Mesendoderm (in vitro differentiated cells): ENCODE measurements at regions not wholly inside any gene's neighbourhood (a gene's known extent, or its start where the extent isn't known, plus 50 kb on each side); places are given as distances from the start of the nearest gene placed in this dataset.

Experiments used
- DNase-seq: peaks from one replicate; pipeline ENCODE4 v3.0.0; 2013
- H2AK5ac ChIP-seq: 2 replicates; pipeline ENCODE4 v1.6.1; 2013; ENCODE audit warnings: low read length, inconsistent platforms
- H2BK120ac ChIP-seq: 2 replicates; pipeline ENCODE4 v1.6.1; 2013; ENCODE audit warnings: low read depth, mild to moderate bottlenecking, low read length, moderate library complexity, mixed read lengths
- H2BK15ac ChIP-seq: replicated peaks from 2 replicates; pipeline ENCODE4 v1.6.1; 2013; ENCODE audit warnings: low read depth, mild to moderate bottlenecking, moderate library complexity
- H2BK5ac ChIP-seq: 2 replicates; pipeline ENCODE4 v1.6.1; 2013; ENCODE audit warnings: low read length, inconsistent platforms
- H3K18ac ChIP-seq: 2 replicates; pipeline ENCODE4 v1.6.1; 2013; ENCODE audit warnings: mild to moderate bottlenecking, low read length, mixed read lengths
- H3K23ac ChIP-seq: one replicate; pipeline ENCODE4 v1.6.1; 2013; ENCODE audit warnings: low read length
- H3K27ac ChIP-seq: 2 replicates; pipeline ENCODE4 v1.5.1; 2013; ENCODE audit warnings: low read depth, mild to moderate bottlenecking, inconsistent platforms, low read length, moderate library complexity
- H3K27me3 ChIP-seq: 2 replicates; pipeline ENCODE4 v1.6.1; 2013; ENCODE audit warnings: low read length, control low read depth, mild to moderate bottlenecking, inconsistent platforms; ENCODE audit not compliant: insufficient read depth, poor library complexity
- H3K36me3 ChIP-seq: 2 replicates; pipeline ENCODE4 v1.6.1; 2013; ENCODE audit warnings: low read length, inconsistent platforms; ENCODE audit not compliant: control insufficient read depth, insufficient read depth
- H3K4ac ChIP-seq: one replicate; pipeline ENCODE4 v1.6.1; 2013; ENCODE audit warnings: low read depth, mild to moderate bottlenecking, low read length, moderate library complexity
- H3K4me1 ChIP-seq: 2 replicates; pipeline ENCODE4 v1.6.1; 2013; ENCODE audit warnings: low read depth, low read length, inconsistent platforms; ENCODE audit not compliant: control insufficient read depth
- H3K4me2 ChIP-seq: 2 replicates; pipeline ENCODE4 v1.6.1; 2013; ENCODE audit warnings: low read length
- H3K4me3 ChIP-seq: 2 replicates; pipeline ENCODE4 v1.5.1; 2013; ENCODE audit warnings: mild to moderate bottlenecking, low read length
- H3K56ac ChIP-seq: one replicate; pipeline ENCODE4 v1.6.1; 2013; ENCODE audit warnings: low read length
- H3K79me1 ChIP-seq: 2 replicates; pipeline ENCODE4 v1.6.1; 2013; ENCODE audit warnings: low read length, inconsistent platforms
- H3K79me2 ChIP-seq: 2 replicates; pipeline ENCODE4 v1.6.1; 2013; ENCODE audit warnings: mild to moderate bottlenecking, low read length; ENCODE audit not compliant: control insufficient read depth, insufficient read depth
- H3K9ac ChIP-seq: 2 replicates; pipeline ENCODE4 v1.6.1; 2013; ENCODE audit warnings: low read length, inconsistent platforms
- H4K5ac ChIP-seq: one replicate; pipeline ENCODE4 v1.6.1; 2013; ENCODE audit warnings: low read length
- H4K8ac ChIP-seq: one replicate; pipeline ENCODE4 v1.6.1; 2013; ENCODE audit warnings: low read depth, mild to moderate bottlenecking, control low read depth, low read length, moderate library complexity
- WGBS: extraction: QIAGEN DNeasy Blood & Tissue Kit; methylation state at CpG from one replicate; pipeline ENCODE4 v1.1.7; 2013; ENCODE audit warnings: low lambda C conversion rate, missing lambda C conversion rate; ENCODE audit not compliant: insufficient coverage; ENCODE audit errors: extremely low coverage; 5-methylcytosine and 5-hydroxymethylcytosine counted together

DNA sequence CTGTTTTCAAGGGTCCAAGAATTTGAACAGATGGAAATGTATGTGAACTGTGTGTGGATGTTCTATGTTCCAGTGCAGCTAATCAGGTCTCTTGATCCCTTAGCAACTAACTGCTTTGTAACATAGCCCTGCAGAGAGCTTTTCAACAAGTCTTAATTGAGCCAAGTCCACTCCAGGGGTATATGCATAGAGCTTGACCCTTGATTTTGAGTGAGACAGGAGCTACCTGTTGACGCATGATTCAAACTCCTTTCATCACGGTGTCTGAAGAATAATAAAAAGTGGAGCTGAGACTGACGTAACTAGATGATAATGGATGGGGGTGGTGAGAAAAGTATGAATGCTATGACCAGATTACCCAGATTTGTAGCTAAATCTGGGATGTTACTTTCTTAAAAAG lies 93.3 kb upstream of the CCDC54 start:
- Histone ChIP-seq H3K79me2 (no peaks in the 10 kb centered on the region), H2BK15ac (no peak overlapping the region), H3K4me3 (no peak overlapping the region), H2BK5ac (no peak overlapping the region), H3K27me3 (no peaks in the 10 kb centered on the region), H3K4me1 (peaks cover 15% of the 10 kb centered on the region), H2AK5ac (no peak overlapping the region), H3K4me2 (no peak overlapping the region), H3K9ac (no peak overlapping the region), H3K4ac (no peak overlapping the region), H4K5ac (no peak overlapping the region), H3K79me1 (no peaks in the 10 kb centered on the region), H3K36me3 (no peaks in the 10 kb centered on the region), H3K27ac (no peak overlapping the region), H3K56ac (peak overlapping the region; percentile 35), H2BK120ac (no peak overlapping the region), H3K23ac (no peak overlapping the region), H4K8ac (no peak overlapping the region), H3K18ac (peak overlapping the region; percentile 30)
- no CpG with 5 or more reads among the region's 3 CpGs for whole genome bisulfite sequencing
- peak; percentile 65 for DNase-seq

DNA sequence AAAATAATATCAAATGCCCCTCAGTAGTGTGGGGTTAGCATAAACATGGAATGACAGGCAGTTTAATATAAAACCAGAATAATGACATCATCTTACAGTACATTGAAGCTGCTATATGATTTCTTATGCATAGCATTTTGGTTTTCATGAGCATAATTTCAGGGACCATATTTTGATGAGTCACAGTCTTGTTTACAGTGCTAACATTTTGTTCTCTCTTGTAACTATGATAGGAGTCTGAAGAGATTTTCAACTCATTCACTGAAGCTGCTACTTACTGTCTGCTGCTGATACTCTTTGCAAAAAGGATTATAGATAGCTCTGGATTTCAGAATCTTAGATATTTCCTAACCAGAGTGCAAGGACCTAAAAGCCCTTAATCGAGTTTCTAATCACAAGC lies 92.6 kb upstream of the CCDC54 start:
- no CpG with 5 or more reads among the region's 1 CpG for WGBS
- no peak overlapping the region for H3K9ac ChIP-seq
- H3K4me1 ChIP-seq, result peaks cover 15% of the 10 kb centered on the region
- H4K8ac ChIP-seq, result no peak overlapping the region
- H2BK5ac ChIP-seq, result peak overlapping the region; percentile 58
- DNase-seq, result peak; percentile 63
- H3K4me3 ChIP-seq, result no peak overlapping the region
- no peak overlapping the region for H3K23ac ChIP-seq
- H3K79me1 ChIP-seq, result no peaks in the 10 kb centered on the region
- H3K4me2 ChIP-seq, result no peak overlapping the region
- H2BK15ac ChIP-seq, result no peak overlapping the region
- peak overlapping the region; percentile 41 for H4K5ac ChIP-seq
- H3K36me3 ChIP-seq, result no peaks in the 10 kb centered on the region
- H3K27me3 ChIP-seq, result no peaks in the 10 kb centered on the region
- H3K79me2 ChIP-seq, result no peaks in the 10 kb centered on the region
- peak overlapping the region; percentile 40 for H3K27ac ChIP-seq
- H3K56ac ChIP-seq, result peak overlapping the region; percentile 19
- no peak overlapping the region for H2AK5ac ChIP-seq
- no peak overlapping the region for H2BK120ac ChIP-seq
- H3K18ac ChIP-seq, result no peak overlapping the region
- H3K4ac ChIP-seq, result no peak overlapping the region

DNA sequence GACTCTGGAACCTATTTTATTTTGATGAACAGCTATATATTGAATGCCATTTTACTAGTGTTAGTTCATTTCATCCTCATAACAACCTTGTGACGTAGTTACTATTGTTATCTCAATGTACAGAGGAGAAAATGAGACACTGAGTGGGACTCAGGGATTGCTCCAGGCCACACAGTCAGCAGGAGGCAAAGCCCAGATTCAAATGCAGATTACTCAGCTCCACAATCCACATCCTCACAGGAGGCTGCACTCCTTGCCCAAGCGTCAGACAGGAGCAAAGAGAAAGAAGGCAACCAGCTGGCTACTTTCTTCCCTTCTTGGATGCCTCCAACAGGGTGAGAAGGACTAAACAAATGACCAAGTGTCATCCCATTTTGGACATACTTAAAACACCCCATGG lies 92.0 kb upstream of the CCDC54 start:
- no peak overlapping the region for H2BK15ac ChIP-seq
- H3K18ac ChIP-seq, result no peak overlapping the region
- no peak overlapping the region for H4K8ac ChIP-seq
- H3K9ac ChIP-seq, result no peak overlapping the region
- no peak overlapping the region for H2AK5ac ChIP-seq
- peaks cover 15% of the 10 kb centered on the region for H3K4me1 ChIP-seq
- H2BK120ac ChIP-seq, result no peak overlapping the region
- H3K4ac ChIP-seq, result no peak overlapping the region
- no peak overlapping the region for H3K56ac ChIP-seq
- no peak overlapping the region for H4K5ac ChIP-seq
- H3K23ac ChIP-seq, result no peak overlapping the region
- no peaks in the 10 kb centered on the region for H3K79me1 ChIP-seq
- H3K4me3 ChIP-seq, result no peak overlapping the region
- H3K27ac ChIP-seq, result peak overlapping the region; percentile 70
- DNase-seq, result peak; percentile 98
- H3K36me3 ChIP-seq, result no peaks in the 10 kb centered on the region
- no peaks in the 10 kb centered on the region for H3K79me2 ChIP-seq
- no peak overlapping the region for H3K4me2 ChIP-seq
- H3K27me3 ChIP-seq, result no peaks in the 10 kb centered on the region
- no CpG with 5 or more reads among the region's 2 CpGs for WGBS
- peak overlapping the region; percentile 58 for H2BK5ac ChIP-seq

DNA sequence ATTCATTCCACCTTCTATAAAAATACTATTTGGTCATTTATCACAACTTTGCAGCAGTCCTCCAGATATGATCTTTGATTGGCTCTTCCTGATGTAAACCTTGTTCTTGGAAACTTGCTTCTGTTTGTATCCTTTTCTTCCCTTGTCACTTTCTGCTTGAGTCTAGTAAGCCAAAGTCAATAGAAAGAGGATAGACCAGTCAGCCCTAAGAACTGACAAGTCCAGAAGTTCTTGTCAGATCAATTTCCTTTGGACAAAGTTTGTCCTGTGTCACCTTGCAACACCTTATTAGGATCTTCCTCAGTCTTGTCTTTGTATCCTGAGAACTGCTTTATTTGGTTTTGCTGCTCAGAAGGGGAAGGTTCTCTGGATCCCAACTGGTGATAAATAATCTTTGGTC lies 87.9 kb upstream of the CCDC54 start:
- H4K8ac ChIP-seq, result no peak overlapping the region
- no peaks in the 10 kb centered on the region for H3K27me3 ChIP-seq
- no peak overlapping the region for H3K27ac ChIP-seq
- H3K79me2 ChIP-seq, result no peaks in the 10 kb centered on the region
- no peak overlapping the region for H3K9ac ChIP-seq
- H2BK5ac ChIP-seq, result no peak overlapping the region
- no peaks in the 10 kb centered on the region for H3K79me1 ChIP-seq
- H3K18ac ChIP-seq, result no peak overlapping the region
- no peaks in the 10 kb centered on the region for H3K36me3 ChIP-seq
- H2AK5ac ChIP-seq, result no peak overlapping the region
- H3K23ac ChIP-seq, result no peak overlapping the region
- peak overlapping the region; percentile 73 for H2BK120ac ChIP-seq
- H2BK15ac ChIP-seq, result no peak overlapping the region
- DNase-seq, result no peak
- no peak overlapping the region for H3K4ac ChIP-seq
- no peak overlapping the region for H3K4me2 ChIP-seq
- peaks cover 13% of the 10 kb centered on the region for H3K4me1 ChIP-seq
- no peak overlapping the region for H3K56ac ChIP-seq
- H4K5ac ChIP-seq, result no peak overlapping the region
- no peak overlapping the region for H3K4me3 ChIP-seq

DNA sequence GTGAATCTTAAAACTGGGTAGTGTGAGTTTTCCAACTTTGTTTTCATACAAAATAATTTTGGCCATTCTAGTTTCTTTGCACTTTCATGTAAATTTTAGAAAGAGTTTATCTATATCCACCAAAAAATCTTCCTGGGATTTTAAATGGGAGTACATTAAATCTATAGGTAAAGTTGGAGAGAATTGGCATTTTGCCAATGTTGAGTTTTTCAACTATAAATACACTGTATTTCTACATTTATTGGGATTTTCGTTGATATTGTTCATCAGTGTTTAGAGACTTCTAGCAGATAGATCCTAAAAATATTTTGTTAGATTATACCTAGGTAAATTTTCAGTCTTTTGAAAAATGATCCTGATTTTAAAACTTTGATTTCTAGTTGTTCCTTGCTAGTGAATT lies 83.1 kb upstream of the CCDC54 start:
- Histone ChIP-seq H3K4me3 (no peak overlapping the region), H2AK5ac (no peak overlapping the region), H2BK5ac (no peak overlapping the region), H4K8ac (no peak overlapping the region), H2BK120ac (no peak overlapping the region), H3K18ac (no peak overlapping the region), H3K4ac (no peak overlapping the region), H3K9ac (no peak overlapping the region), H3K4me2 (no peak overlapping the region), H3K23ac (no peak overlapping the region), H3K56ac (no peak overlapping the region), H3K79me2 (no peaks in the 10 kb centered on the region), H3K36me3 (no peaks in the 10 kb centered on the region), H3K27me3 (no peaks in the 10 kb centered on the region), H2BK15ac (no peak overlapping the region), H3K4me1 (no peaks in the 10 kb centered on the region), H3K27ac (no peak overlapping the region), H3K79me1 (no peaks in the 10 kb centered on the region), H4K5ac (no peak overlapping the region)
- no peak for DNase-seq
- WGBS, result no CpG with 5 or more reads among the region's 1 CpG

DNA sequence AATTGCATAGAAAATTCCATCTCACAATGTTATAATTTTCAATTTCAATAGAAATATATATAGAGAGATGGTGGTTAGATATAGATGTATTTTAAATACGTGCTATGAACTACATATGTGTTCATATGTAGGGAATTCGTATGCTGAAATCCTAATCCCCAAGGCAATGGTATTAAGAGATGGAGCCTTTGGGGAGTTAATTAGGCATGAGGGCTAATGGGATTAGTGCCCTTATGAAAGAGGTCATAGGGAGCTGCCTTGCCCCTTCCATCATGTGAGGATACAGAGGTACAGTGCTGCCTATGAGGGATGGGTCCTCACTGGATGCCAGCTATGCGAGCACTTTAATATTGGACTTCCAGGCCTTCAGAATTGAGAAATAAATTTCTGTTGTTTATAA lies 79.6 kb upstream of the CCDC54 start:
- no peaks in the 10 kb centered on the region for H3K79me1 ChIP-seq

More for the DNA sequence above, 79.6 kb upstream of the CCDC54 start:
- H2BK120ac ChIP-seq, result no peak overlapping the region
- no peaks in the 10 kb centered on the region for H3K27me3 ChIP-seq
- no peak overlapping the region for H3K4me2 ChIP-seq
- no peak overlapping the region for H3K4me3 ChIP-seq
- no peak for DNase-seq
- no peak overlapping the region for H3K56ac ChIP-seq
- no peak overlapping the region for H3K18ac ChIP-seq
- no peaks in the 10 kb centered on the region for H3K4me1 ChIP-seq
- H2BK5ac ChIP-seq, result no peak overlapping the region
- no peak overlapping the region for H3K4ac ChIP-seq
- H3K36me3 ChIP-seq, result no peaks in the 10 kb centered on the region
- no peak overlapping the region for H2AK5ac ChIP-seq
- no peak overlapping the region for H3K23ac ChIP-seq
- no peak overlapping the region for H3K27ac ChIP-seq
- H3K9ac ChIP-seq, result no peak overlapping the region
- no peaks in the 10 kb centered on the region for H3K79me2 ChIP-seq
- WGBS, result 100% methylated on average over 2 of the region's 3 CpGs
- H4K8ac ChIP-seq, result no peak overlapping the region
- no peak overlapping the region for H2BK15ac ChIP-seq
- H4K5ac ChIP-seq, result no peak overlapping the region
